HG02623 (cell line): ENCODE measurements at regions not wholly inside any gene's neighbourhood (a gene's known extent, or its start where the extent isn't known, plus 50 kb on each side); places are given as distances from the start of the nearest gene placed in this dataset.

Experiments
- ATAC-seq: cut with Tn5 transposase; IDR thresholded peaks from one replicate; pipeline ENCODE4 v1.9.1; 2021; ENCODE audit warnings: moderate library complexity; ENCODE audit not compliant: unreplicated experiment

DNA sequence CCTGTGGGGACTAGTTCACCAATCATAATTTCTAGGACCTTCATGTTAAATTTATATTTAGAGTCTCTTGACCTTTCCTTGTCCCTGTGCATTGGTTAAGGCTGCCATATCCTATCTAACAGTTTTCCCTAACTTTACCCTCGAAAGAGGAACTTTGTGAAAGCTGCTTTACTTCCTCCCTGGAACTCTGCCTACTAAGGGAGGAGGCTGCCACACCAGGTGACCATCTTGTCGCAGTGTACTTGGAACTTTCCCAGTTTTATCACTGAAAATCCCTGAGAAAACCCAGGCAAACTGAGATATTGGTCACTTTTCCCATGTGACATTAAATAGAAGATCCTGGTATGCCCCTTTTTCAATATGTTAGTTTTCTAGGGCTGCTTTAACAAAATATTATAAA is 317.6 kb upstream of the TSHZ2 start:
- ATAC-seq: no peak

DNA sequence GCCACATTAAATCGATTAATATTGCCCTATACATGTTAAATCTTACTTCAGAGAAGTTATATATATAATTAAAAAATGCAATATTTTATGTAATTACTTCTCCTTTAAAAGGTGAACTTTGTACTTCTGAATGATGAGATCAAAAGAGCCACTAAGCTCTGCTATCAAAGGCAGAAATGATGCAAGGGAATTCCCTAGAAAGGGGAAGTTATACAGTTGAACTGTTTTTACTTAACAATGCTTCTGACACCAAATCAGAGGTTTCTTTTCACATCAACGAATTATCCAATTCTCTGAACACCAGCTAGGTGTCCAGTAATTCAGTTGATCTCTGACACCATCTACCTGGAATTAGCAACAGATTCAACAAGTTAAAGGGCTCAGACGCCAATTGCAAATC is 319.9 kb upstream of the TSHZ2 start:
- ATAC-seq: no peak

DNA sequence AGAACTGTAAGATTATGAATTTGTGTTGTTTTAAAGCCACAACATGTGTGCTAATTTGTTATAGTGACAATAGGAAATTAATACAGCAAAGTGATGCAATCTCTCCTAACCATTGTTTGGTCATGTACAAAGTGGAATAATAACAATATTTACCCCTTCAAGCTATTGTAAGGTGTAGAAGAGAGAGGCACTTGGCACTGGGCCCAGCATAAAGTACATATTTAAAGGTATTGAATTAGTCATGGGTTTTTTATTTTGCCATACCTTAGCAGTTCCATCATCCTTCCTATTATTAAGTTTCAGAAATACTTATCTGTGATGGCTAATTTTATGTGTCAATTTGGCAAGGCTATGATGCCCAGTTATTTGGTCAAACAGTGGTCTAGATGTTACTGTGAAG is 322.4 kb upstream of the TSHZ2 start:
- ATAC-seq: no peak

DNA sequence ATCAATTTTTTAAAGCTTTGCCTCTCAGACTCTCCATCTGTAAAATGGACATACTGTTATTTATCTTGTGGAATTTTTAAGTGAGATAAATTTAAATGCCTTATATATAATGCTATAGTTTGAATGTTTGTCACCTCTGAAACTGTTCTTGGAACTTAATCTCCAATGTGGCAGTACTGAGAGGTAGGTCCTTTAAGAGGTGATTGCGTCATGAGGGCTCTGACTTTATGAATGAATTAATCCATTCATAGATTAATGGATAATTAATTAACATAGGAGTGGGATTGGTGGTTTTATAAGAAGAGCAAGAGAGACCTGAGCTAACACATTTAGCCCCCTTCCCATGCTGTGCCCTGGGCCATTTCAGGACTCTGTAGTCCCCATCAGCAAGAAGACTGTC is 326.3 kb upstream of the TSHZ2 start:
- no peak for ATAC-seq

DNA sequence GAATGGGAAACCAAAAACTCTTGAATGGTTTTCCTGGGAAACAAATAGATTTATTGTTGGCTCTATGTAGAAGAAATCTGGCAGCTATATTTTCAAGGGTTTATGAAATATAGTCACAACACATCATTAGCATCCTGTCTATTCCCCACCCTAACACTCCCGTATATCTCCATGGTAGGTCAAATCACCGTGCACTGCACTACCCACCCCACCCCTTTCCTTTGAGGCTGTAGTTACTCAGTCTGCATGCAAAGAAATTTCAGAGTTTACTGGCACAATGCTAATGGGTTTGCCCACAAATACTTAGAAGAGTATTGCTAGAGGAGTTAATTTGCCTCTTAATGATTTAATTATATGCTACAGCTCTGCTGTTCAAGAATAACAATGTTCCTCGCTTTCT is 329.1 kb upstream of the TSHZ2 start:
- ATAC-seq: no peak

DNA sequence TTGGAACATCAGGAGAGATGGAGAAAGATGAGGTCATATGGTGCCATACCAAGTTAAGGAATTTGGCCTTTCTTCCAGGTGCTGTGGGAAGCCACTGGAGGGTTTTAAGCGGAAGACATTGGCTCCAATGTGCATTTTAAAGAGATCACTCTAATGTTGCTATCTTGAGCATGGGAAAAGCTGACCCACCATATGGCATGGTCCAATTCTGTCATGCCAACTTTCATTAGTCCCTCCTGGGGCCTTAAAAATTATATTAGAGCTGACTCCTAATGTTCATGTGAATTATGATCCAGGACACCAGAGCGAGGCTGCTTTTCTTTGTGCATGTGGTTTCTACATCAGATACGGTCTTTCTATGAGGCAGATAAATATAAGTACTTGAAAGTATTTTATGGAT is 335.0 kb upstream of the TSHZ2 start:
- ATAC-seq: no peak

DNA sequence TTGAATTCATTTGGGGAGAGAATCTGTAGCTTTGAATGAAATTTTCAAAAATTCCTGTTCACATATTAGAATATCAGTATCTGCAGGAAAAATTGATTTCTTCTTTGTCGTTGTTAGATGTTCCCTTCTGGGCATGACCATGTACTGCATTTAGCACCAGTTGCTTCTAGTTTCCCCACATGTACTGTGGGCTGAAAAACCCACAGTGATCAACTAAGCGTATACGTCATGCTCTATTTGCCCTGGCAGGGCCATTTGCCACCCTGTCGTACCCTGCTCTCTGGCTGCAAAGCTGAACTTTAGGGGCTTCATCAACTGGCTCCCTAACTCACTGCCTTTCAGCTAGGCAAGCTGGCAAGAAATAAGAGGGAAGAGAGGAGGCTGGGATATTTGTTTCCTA is 340.7 kb upstream of the TSHZ2 start:
- ATAC-seq: no peak

DNA sequence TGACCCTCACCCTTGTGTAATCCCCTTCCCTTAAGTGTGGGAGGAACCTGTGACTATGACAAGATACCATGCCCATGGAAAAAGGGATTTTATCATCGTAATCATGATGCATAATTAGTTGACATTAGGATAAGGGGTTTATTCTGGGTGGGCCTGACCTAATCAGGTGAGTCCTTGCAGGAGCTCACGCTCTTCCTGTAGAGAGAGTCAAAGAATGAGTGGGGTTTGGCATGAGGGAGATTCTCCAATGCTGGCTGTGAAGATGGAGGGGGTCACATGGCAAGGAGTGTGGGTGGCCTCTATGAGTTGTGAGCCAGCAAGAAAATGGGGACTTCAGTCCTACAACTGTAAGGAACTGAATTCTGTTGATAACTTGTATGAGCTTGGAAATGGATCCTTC is 342.0 kb upstream of the TSHZ2 start:
- ATAC-seq: no peak

DNA sequence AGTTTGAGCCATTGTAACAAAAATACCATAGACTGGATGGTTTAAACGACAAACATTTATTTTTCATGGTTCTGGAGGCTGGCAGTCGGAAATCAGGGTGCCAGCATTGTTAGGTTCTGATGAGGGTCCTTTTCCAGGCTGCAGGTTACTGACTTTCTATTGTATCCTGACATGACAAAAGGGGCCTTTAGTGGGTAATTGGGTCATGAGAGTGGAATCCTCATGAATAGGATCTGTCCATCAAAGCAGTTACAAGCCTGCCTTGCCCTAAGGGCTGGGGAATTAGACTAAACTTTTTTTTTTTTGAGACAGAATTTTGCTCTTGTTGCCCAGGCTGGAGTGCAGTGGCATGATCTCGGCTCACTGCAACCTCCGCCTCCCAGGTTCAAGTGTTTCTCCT is 347.9 kb upstream of the TSHZ2 start:
- no peak for ATAC-seq

DNA sequence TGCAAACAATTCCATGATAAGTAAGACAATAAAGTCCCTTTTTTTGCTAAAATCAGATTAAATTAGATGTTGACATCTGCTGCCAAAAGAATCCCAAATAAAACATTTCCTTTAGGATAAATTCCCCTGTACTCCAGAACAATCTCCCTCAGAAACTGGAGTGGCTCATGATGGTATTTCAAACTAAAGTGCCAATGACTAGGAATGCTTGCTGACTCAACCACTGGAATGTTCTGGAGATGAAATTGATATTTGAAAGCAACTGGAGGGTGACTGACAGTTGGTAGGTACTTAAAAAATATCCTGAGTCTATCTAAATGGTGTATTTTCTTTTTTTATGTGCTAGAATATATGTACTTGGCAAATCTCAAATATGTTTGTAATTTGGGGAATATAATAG is 350.1 kb upstream of the TSHZ2 start:
- ATAC-seq: no peak

DNA sequence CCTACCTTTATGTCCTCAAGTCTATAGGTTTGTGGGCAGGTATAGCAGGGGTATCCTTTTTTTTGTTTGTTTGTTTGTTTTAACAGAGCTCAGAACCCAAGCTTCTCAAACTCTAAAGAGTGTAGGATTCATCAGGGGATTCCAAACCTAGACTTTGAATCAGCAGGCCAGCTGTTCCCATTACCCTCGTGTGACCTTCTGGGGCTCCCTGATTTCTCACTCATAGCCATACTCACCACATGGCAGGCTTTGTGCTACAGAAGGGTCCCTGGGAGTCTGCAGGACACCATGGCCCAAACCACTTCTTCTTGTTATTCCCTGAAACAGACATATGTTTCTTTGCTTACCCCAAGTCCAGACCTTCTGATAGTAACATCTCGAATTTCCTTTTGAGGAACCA is 350.8 kb upstream of the TSHZ2 start:
- ATAC-seq: no peak

DNA sequence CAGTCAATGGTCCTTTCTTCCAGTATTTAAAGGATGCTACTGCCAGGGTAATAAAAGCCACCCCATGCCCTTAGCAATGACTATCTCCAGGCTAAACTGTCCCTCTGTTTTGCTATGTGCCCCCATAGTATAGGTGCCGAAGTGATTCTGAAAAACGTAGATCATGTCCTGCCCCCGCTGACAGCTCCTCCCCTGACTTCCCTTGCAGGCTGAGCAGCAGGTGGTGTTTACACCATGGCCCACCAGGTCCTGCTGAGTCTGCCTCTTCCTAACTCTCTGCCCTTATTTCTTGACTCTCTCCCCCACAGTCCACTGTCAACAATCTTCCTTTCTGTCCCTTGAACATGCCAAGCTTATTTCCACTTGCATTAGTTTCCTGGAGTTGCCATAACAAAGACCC is 352.5 kb upstream of the TSHZ2 start:
- ATAC-seq: no peak

DNA sequence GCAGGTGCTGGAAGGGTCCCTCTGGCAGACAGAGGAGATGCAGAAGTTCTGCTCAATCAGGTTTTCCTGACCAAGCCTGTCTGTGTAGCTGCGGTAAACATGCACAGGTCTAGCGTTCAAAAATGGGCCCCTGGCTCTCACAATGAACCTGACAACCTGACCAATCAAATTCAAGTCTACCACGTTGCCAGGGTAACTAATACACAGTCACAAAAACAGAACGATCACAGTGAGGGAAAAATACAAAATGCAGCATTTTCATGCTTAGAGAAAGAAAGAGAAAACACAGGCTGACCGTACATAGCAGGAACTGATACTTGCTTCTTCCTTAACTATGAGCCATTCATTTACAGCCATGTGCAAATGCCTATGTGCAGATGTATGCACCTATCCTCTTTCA is 353.1 kb upstream of the TSHZ2 start:
- no peak for ATAC-seq

DNA sequence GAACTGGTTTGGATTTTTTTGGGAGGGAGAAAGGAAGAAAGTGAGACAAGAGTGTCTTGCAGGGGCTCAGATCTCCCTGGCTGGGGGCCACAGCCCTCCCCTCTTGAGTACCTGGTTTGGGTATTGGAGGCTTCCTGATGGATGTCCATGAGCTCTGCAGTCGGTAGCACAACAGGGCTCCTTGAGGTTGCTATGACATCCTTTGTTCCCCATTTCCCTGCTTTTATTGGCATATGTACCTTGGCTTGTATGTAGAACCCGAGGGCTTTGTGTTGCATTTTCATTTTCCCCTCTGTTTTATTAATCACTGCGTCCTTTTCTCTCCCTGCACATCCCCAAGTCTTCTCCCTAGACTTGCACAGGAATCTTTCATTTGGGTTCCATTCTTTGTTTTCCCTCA is 355.5 kb upstream of the TSHZ2 start:
- no peak for ATAC-seq

DNA sequence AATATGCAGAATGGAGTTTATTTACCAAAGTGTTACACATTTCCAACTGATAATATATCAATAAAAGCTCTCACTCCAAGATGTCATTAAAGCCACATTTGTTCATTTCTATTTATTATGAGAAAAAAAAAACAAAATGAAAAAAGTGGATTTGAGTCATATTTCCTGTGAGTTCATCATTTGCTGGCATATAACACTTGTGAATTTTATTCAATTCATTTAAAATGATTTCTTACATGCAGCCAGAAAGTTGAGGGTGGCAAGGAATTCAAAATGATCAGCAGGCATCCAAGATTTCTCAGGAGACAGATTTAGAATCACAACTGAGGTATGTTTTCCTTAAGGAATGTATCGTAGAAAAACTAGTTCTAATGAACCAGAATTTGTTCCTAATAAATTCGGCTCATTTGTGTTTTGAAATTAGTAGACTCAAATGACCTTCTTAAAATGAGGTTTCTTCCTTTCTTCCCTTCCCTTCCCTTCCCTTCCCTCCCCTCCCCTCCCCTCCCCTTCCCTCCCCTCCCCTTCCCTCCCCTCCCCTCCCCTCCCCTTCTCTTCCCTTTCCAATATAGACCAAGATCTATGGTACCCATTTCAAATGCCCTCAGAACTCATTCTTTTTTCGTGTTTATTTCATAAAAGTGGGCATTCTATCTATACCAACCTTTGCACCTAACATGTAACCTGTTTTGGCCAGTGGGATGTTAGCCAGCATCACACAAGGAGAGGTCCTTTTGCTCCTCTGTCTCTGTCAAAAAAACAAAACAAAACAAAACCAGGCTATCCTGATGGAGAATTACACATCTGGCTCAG is 357.9 kb upstream of the TSHZ2 start:
- no peak for ATAC-seq

DNA sequence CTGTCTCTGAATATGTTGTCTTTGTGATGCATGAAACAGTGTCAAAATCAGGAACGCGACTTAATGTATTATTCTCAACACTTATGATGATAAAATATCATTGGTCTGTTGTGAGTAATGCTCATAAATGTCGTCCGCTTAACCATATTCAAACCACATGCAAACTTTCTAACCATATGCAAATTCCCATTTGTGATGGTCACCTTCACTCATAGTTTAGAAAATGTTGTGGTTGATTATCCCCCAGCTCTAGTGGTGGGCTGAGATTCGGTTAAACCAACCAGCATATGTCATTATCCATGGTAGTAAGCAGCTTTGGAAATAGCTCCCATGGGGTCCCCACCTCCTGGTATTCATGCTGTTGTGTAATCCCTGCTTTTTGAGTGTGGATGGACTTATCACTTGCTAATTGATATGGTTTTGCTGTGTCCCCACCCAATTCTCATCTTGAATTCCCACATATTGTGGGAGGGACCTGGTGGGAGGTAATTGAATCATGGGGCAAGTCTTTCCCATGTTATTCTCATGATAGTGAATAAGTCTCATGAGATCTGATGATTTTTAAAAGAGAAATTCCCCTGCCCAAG is 360.0 kb upstream of the TSHZ2 start:
- ATAC-seq: no peak

DNA sequence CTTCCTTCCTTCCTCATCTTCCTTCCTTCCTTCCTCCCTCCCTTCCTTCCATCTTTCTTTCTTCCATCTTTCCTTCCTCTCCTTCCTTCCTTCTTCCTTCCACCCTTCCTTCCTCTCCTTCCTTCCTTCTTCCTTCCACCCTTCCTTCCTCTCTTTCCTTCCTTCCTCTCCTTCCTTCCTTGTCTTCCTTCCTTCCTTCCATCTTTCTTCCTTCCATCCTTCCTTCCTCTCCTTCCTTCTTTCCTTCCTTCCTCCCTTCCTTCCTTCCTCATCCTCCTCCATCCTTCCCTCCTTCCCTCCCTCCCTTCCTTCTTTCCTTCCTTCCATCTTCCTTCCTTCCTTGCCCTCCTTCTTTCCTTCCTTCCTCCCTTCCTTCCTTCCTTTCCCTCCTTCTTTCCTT is 361.4 kb upstream of the TSHZ2 start:
- no peak for ATAC-seq

DNA sequence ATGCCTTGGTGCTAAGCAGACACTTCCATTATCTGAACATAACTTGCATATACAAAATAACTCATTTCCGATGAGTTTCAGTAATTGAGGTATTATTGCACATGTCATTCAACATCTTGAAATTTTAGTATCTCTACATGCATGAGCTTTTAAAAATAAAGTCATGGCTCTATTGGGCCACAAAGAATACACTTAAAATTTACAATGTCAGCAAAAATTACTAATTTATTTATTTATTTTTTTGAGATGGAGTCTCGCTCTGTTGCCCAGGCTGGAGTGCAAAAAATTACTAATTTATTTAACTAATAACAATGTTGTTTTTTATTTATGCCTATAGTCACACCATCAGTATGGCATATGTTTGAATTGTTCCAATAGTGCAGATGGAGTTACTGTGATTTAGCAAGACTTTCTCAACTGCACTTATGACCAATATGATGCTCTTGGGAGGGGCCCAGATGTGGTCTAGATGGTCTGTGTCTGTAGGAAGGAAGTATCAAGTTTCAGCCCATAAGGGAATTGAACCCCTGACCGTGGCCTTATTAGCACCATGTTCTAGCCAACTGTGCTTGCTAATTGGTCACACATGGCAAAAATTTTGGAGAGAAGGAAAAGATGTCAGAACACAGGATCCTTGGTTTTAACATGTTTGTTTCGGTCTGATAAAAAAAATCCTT is 370.7 kb upstream of the TSHZ2 start:
- ATAC-seq: no peak

DNA sequence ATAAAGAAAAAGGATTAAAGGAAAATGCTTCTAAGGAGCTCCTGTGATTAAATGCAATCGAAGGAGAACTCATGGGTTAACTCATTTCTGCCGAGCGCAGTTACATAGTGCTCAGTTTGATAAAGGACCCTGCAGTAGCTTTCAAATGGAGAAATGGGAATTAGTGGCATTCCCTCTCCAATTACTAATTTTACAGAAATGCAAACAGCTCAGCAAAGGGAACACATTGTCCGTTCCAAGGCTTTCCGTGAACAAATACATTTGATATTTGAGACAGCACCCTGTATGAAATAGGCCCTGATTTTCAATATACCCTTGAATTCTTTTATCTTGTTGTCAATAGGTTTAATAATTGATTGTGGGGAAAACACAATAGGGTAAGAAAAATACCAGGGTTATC is 375.9 kb upstream of the TSHZ2 start:
- no peak for ATAC-seq

DNA sequence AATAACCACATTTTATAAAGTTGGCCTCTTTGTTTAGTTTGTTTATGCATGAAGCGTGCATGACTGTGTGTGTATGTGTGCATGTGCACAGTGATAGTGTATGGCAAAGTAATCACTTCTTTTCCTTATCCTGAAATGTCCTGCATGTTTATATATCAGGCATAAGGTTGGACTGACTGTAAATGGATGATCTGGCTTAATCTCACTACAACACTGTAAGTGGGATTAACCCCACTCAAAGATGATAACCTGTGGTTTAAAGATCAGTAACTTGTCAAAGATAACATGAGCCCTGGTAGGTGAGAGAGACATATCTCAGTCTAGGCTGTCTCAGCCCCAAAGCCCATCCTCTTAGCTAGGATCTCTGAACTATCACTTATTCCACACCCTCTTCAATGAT is 376.6 kb upstream of the TSHZ2 start:
- no peak for ATAC-seq

DNA sequence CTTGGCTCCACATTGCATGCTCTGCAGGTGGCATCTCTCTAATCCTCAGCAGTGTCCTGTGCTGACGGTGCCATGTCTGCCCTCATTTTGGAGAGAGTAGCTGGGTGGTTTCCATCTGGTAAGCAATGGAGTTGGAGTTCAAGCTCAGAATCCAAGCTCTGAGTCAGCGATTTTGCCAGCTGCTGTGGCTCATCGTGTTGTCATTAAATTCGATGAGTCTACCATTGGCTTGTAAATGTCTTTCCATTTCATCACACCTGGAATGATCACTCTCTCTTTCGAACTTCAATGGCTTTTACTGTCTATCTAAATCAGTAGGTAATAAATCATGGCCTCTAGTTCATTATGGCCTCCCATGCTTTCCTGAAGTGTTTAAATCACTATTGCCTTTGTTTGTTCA is 378.5 kb upstream of the TSHZ2 start:
- ATAC-seq: no peak

DNA sequence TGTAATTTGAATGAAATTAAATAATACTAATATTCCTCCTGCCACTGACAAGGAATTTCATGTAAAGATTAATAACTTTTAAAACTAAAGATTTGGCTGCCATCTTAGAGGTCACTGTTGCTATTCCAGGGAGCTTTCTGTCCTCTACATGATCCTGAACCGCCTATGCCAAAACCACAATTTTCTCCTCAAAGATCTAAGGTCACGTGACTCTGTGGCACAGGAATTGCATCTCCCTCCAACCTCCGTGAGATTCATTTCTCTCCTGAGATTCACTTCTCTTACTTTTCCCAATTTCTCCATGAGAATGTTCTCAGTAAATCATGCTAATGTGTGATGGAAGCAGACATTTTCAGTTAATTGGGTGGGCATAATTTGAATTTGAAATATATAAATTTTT is 379.6 kb upstream of the TSHZ2 start:
- ATAC-seq: no peak
